ENCODE measurements at regions not wholly inside any gene's neighbourhood (a gene's known extent, or its start where the extent isn't known, plus 50 kb on each side); places are given as distances from the start of the nearest gene placed in this dataset.

GRCh38 chr10:24157567-24157966 is 51.4 kb upstream of the KIAA1217 start:
- no peaks in the 10 kb centered on the region for H3K4me1 Mint-ChIP-seq
- peaks cover 16% of the 10 kb centered on the region for H3K9me3 Mint-ChIP-seq
- no peaks in the 10 kb centered on the region for H3K36me3 Mint-ChIP-seq (ENCODE audit: insufficient read depth)
- H3K27me3 Mint-ChIP-seq: no peaks in the 10 kb centered on the region
- ATAC-seq (replicated peaks; ENCODE audit: extremely low read depth, poor library complexity, severe bottlenecking) (no peak), DNase-seq (ENCODE audit: low spot score in 2 of 2) (no peak)
- H3K27ac Mint-ChIP-seq (ENCODE audit: low read depth): no peak overlapping the region
- H3K4me3 Mint-ChIP-seq: no peak overlapping the region
